HS-5 (cell line): ENCODE measurements at regions not wholly inside any gene's neighbourhood (a gene's known extent, or its start where the extent isn't known, plus 50 kb on each side); places are given as distances from the start of the nearest gene placed in this dataset.
"Not testable (repeated sequence)": the region's sequence is repeated elsewhere in the genome, so short reads cannot be mapped to it uniquely, and the experiment has no call there.

Experiments used
- DNase-seq: peaks from one replicate; pipeline ENCODE4 v3.0.0-alpha.2; 2012; ENCODE audit warnings: low read depth

- DNase-seq, result no peak
These were observed 257.6 kb downstream of the FOXL1 start for GRCh38 chr16:86835982-86836381.

- DNase-seq, result peak; percentile 71
These were observed 258.3 kb downstream of the FOXL1 start for GRCh38 chr16:86836503-86837129.

- no peak for DNase-seq
These were observed 265.5 kb downstream of the FOXL1 start for GRCh38 chr16:86843812-86844211.

GRCh38 chr16:86844695-86845094 is 266.3 kb downstream of the FOXL1 start:
- no peak for DNase-seq

GRCh38 chr16:86846136-86846535 is 267.8 kb downstream of the FOXL1 start:
- no peak for DNase-seq

- DNase-seq, result no peak
These were observed 270.5 kb downstream of the FOXL1 start for GRCh38 chr16:86848821-86849220.

- no peak for DNase-seq
These were observed 272.3 kb downstream of the FOXL1 start for GRCh38 chr16:86850670-86851069.

GRCh38 chr16:86852135-86852534 is 273.8 kb downstream of the FOXL1 start:
- DNase-seq, result no peak

- peak; percentile 25 for DNase-seq
These were observed 275.8 kb downstream of the FOXL1 start for GRCh38 chr16:86854058-86854621.

GRCh38 chr16:86854626-86855294 is 276.4 kb downstream of the FOXL1 start:
- no peak for DNase-seq

- DNase-seq, result no peak
These were observed 278.7 kb downstream of the FOXL1 start for GRCh38 chr16:86856946-86857586.

GRCh38 chr16:86857807-86858206 is 279.5 kb downstream of the FOXL1 start:
- no peak for DNase-seq

- DNase-seq, result no peak
These were observed 280.2 kb downstream of the FOXL1 start for GRCh38 chr16:86858501-86858900.

GRCh38 chr16:86861270-86861858 is 283.0 kb downstream of the FOXL1 start:
- DNase-seq, result not testable (repeated sequence)

- DNase-seq, result no peak
These were observed 284.4 kb downstream of the FOXL1 start for GRCh38 chr16:86862595-86863280.

- DNase-seq, result no peak
These were observed 285.3 kb downstream of the FOXL1 start for GRCh38 chr16:86863609-86864008.

- no peak for DNase-seq
These were observed 286.2 kb downstream of the FOXL1 start for GRCh38 chr16:86864586-86864985.

GRCh38 chr16:86865851-86866662 is 287.7 kb downstream of the FOXL1 start:
- no peak for DNase-seq

GRCh38 chr16:86866986-86867722 is 288.8 kb downstream of the FOXL1 start:
- DNase-seq, result no peak

GRCh38 chr16:86868070-86868469 is 289.7 kb downstream of the FOXL1 start:
- no peak for DNase-seq

GRCh38 chr16:86868786-86869185 is 290.4 kb downstream of the FOXL1 start:
- no peak for DNase-seq
